ENCODE measurements at regions not wholly inside any gene's neighbourhood (a gene's known extent, or its start where the extent isn't known, plus 50 kb on each side); places are given as distances from the start of the nearest gene placed in this dataset.

- Mint-ChIP-seq H3K9me3 (ENCODE audit: insufficient read depth) (peaks cover 11% of the 10 kb centered on the region), H3K4me1 (no peaks in the 10 kb centered on the region), H3K27me3 (no peaks in the 10 kb centered on the region), H3K27ac (no peak overlapping the region), H3K4me3 (no peak overlapping the region)
- H3K36me3 ChIP-seq (replicated peaks in 1 of 2; ENCODE audit: control extremely low read depth in 1 of 2, control insufficient read depth in 1 of 2, extremely low read depth in 1 of 2, insufficient read depth in 2 of 2, low read length in 1 of 2): no peaks in the 10 kb centered on the region
- H3K4me3 ChIP-seq (ENCODE audit: control extremely low read depth in 1 of 5, extremely low read depth in 1 of 5, insufficient read depth in 1 of 5, low read depth in 2 of 5, low read length in 4 of 5): no peak overlapping the region
- no peak overlapping the region for H3K27ac ChIP-seq (ENCODE audit: low read length in 2 of 2)
- DNase-seq: no peak
- ATAC-seq (ENCODE audit: low read depth): no peak
- POLR2A ChIA-PET: no interaction called here
- H3K9ac ChIP-seq (ENCODE audit: low read length): no peak overlapping the region
- no peaks in the 10 kb centered on the region for H3K27me3 ChIP-seq (replicated peaks in 1 of 4; ENCODE audit: control extremely low read depth in 1 of 4, control insufficient read depth in 3 of 4, insufficient read depth in 4 of 4, low read length in 3 of 4)
- CTCF ChIA-PET: no interaction called here
- TF ChIP-seq CTCF (IDR thresholded peaks at IDR 0.05) (no peak), EZH2 (IDR thresholded peaks at IDR 0.05; ENCODE audit: borderline replicate concordance, insufficient read depth, low read depth, low read length, poor library complexity, severe bottlenecking) (no peak)
- no peaks in the 10 kb centered on the region for H3K4me1 ChIP-seq (ENCODE audit: control insufficient read depth in 2 of 2, insufficient read depth in 2 of 2, low read length in 2 of 2)
- intact Hi-C loops (cut with micrococcal nuclease): no loop called here
- H3K79me2 ChIP-seq (ENCODE audit: control insufficient read depth, insufficient read depth, low read length): no peaks in the 10 kb centered on the region
- H4K20me1 ChIP-seq (ENCODE audit: control insufficient read depth, insufficient read depth, low read length, poor library complexity, severe bottlenecking): no peaks in the 10 kb centered on the region
- no peak overlapping the region for H3K4me2 ChIP-seq (replicated peaks; ENCODE audit: low read depth, low read length, poor library complexity, severe bottlenecking)
- no CpG with 5 or more reads among the region's 2 CpGs for WGBS (ENCODE audit: insufficient coverage)
- no peak overlapping the region for H2AFZ ChIP-seq (ENCODE audit: insufficient read depth, low read depth, low read length, poor library complexity, severe bottlenecking)
- H3K9me3 ChIP-seq (ENCODE audit: control extremely low read depth in 1 of 3, control insufficient read depth in 2 of 3, insufficient read depth in 1 of 3, low read length in 2 of 3): peaks cover 1 to 17% (median 15%) of the 10 kb centered on the region in 3 donors
Observed at GRCh38 chr2:898319-898718, 52.3 kb upstream of the SNTG2 start.

- no peaks in the 10 kb centered on the region for H3K36me3 ChIP-seq (replicated peaks in 1 of 2; ENCODE audit: control extremely low read depth in 1 of 2, control insufficient read depth in 1 of 2, extremely low read depth in 1 of 2, insufficient read depth in 2 of 2, low read length in 1 of 2)
- no peaks in the 10 kb centered on the region for H3K4me1 ChIP-seq (ENCODE audit: control insufficient read depth in 2 of 2, insufficient read depth in 2 of 2, low read length in 2 of 2)
- H3K27me3 Mint-ChIP-seq: no peaks in the 10 kb centered on the region
- no peak overlapping the region for H3K9ac ChIP-seq (ENCODE audit: low read length)
- H3K27ac ChIP-seq (ENCODE audit: low read length in 2 of 2): no peak overlapping the region
- no peak overlapping the region for H3K4me2 ChIP-seq (replicated peaks; ENCODE audit: low read depth, low read length, poor library complexity, severe bottlenecking)
- no peaks in the 10 kb centered on the region for H3K79me2 ChIP-seq (ENCODE audit: control insufficient read depth, insufficient read depth, low read length)
- CTCF ChIA-PET: no interaction called here
- H3K9me3 ChIP-seq (ENCODE audit: control extremely low read depth in 1 of 3, control insufficient read depth in 2 of 3, insufficient read depth in 1 of 3, low read length in 2 of 3): peaks cover 1 to 15% (median 14%) of the 10 kb centered on the region in 3 donors
- no peak overlapping the region for H3K4me3 Mint-ChIP-seq
- 100% methylated on average over 1 of the region's 2 CpGs for WGBS (ENCODE audit: insufficient coverage)
- H3K27me3 ChIP-seq (replicated peaks in 1 of 4; ENCODE audit: control extremely low read depth in 1 of 4, control insufficient read depth in 3 of 4, insufficient read depth in 4 of 4, low read length in 3 of 4): peaks cover 0 to 3% (median 0%) of the 10 kb centered on the region in 4 experiments
- intact Hi-C loops (cut with micrococcal nuclease): no loop called here
- no peaks in the 10 kb centered on the region for H4K20me1 ChIP-seq (ENCODE audit: control insufficient read depth, insufficient read depth, low read length, poor library complexity, severe bottlenecking)
- DNase-seq (no peak), ATAC-seq (ENCODE audit: low read depth) (no peak)
- no peak overlapping the region for H3K27ac Mint-ChIP-seq
- no peak overlapping the region for H3K4me3 ChIP-seq (ENCODE audit: control extremely low read depth in 1 of 5, extremely low read depth in 1 of 5, insufficient read depth in 1 of 5, low read depth in 2 of 5, low read length in 4 of 5)
- no peak overlapping the region for H2AFZ ChIP-seq (ENCODE audit: insufficient read depth, low read depth, low read length, poor library complexity, severe bottlenecking)
- H3K9me3 Mint-ChIP-seq (ENCODE audit: insufficient read depth): peaks cover 11% of the 10 kb centered on the region
- TF ChIP-seq CTCF (IDR thresholded peaks at IDR 0.05) (no peak), EZH2 (IDR thresholded peaks at IDR 0.05; ENCODE audit: borderline replicate concordance, insufficient read depth, low read depth, low read length, poor library complexity, severe bottlenecking) (no peak)
- H3K4me1 Mint-ChIP-seq: no peaks in the 10 kb centered on the region
- POLR2A ChIA-PET: no interaction called here
Observed at GRCh38 chr2:897091-897490, 53.6 kb upstream of the SNTG2 start.
